Ishikawa (cell line): ENCODE measurements at regions not wholly inside any gene's neighbourhood (a gene's known extent, or its start where the extent isn't known, plus 50 kb on each side); places are given as distances from the start of the nearest gene placed in this dataset.

Experiments
- CREB1 ChIP-seq: IDR thresholded peaks from 2 replicates; pipeline ENCODE4 v1.6.1; 2012; ENCODE audit warnings: low read depth
- EP300 ChIP-seq: IDR thresholded peaks from 2 replicates; pipeline ENCODE4 v1.6.1; 2012; ENCODE audit warnings: borderline replicate concordance
- MAX ChIP-seq: IDR thresholded peaks from 2 replicates; pipeline ENCODE4 v1.6.1; 2012
- TAF1 ChIP-seq: IDR thresholded peaks from 2 replicates; pipeline ENCODE4 v1.6.1; 2012; ENCODE audit warnings: low read depth, mild to moderate bottlenecking
- USF1 ChIP-seq: IDR thresholded peaks from 2 replicates; pipeline ENCODE4 v1.6.1; 2012
- YY1 ChIP-seq: IDR thresholded peaks from 2 replicates; pipeline ENCODE4 v1.6.1; 2012; ENCODE audit warnings: low read depth

- TF ChIP-seq MAX (no peak), TAF1 (no peak), YY1 (no peak), CREB1 (no peak), USF1 (no peak), EP300 (no peak)
Observed at GRCh38 chr5:56389261-56389660, 156.1 kb upstream of the ANKRD55 start.
